ENCODE measurements at regions not wholly inside any gene's neighbourhood (a gene's known extent, or its start where the extent isn't known, plus 50 kb on each side); places are given as distances from the start of the nearest gene placed in this dataset.

- TF ChIP-seq CTCF (IDR thresholded peaks at IDR 0.05) (no peak), EP300 (IDR thresholded peaks at IDR 0.05) (no peak)
These were observed 309.7 kb upstream of the MYT1L start for GRCh38 chr2:2640818-2641217.
